ENCODE measurements at regions not wholly inside any gene's neighbourhood (a gene's known extent, or its start where the extent isn't known, plus 50 kb on each side); places are given as distances from the start of the nearest gene placed in this dataset.

DNA sequence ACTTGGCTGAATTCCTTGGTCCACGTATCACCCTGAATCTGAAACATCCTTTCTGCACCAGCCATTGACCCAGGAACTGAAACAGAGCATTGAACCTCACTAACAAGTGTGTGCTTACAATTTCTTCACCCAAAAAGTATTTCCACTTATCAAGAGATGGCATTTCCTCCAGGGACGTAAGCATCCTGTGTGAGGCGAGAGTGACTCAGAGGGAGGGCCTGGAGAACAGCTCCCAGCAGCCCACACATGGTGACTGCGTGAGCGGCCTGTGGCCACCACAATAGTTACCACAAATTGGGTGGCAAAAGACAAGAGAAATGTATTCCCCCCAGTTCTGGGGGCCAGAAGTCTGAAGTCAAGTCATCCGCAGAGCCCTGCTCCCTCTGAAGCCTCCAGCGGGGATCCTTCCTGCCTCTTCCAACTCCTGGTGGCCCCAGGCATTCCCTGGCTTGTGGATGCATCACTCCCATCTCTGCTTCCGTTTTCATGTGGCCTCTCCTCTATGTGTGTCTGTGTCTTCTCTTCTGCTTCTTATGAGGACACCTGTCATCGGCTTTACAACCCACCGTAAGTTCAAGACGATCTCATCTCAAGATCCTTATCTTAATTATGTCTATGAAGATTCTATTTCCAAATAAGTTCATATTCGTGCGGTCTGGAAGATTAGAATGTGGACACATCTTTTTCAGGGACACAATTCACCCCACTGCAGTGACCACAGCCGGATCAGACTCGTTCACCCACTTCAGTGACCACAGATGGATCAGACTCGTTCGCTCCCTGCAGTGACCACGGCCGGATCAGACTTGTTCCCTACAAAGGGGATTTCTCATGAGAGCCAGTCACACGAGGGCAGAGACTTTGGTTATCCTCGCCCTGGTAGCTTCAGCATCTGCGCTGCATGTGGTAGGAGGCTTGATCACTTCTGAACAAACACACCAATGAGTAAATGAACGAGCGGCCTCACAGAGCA lies 122.6 kb upstream of the FOXF1 start:
- Histone ChIP-seq H3K27me3 (ENCODE audit: control insufficient read depth in 2 of 2, insufficient read depth in 2 of 2, low read length in 2 of 2) (no peaks in the 10 kb centered on the region), H3K36me3 (ENCODE audit: control insufficient read depth in 2 of 2, extremely low read depth in 1 of 2, insufficient read depth in 2 of 2, low read length in 2 of 2) (no peaks in the 10 kb centered on the region), H3K4me1 (ENCODE audit: control insufficient read depth, extremely low read depth, insufficient read depth, low read length) (peaks cover 64% of the 10 kb centered on the region), H3K9ac (replicated peaks; ENCODE audit: extremely low read depth, insufficient read depth, low read length) (peak overlapping the region; percentile 46), H3K4me3 (replicated peaks in 1 of 3; ENCODE audit: insufficient read depth in 1 of 3, low read depth in 1 of 3, low read length in 3 of 3) (no peak overlapping the region), H3K9me1 (replicated peaks; ENCODE audit: control insufficient read depth, extremely low read depth, insufficient read depth, low read length) (no peaks in the 10 kb centered on the region), H3K27ac (ENCODE audit: insufficient read depth, low read depth, low read length) (peak overlapping the region; percentile 89), H4K20me1 (replicated peaks; ENCODE audit: control insufficient read depth, extremely low read depth, insufficient read depth, low read length) (no peaks in the 10 kb centered on the region), H2AFZ (ENCODE audit: low read depth, low read length) (peak overlapping the region; percentile 5), H3K4me2 (ENCODE audit: insufficient read depth, low read length) (peak overlapping the region; percentile 8), H3K79me2 (ENCODE audit: control insufficient read depth, insufficient read depth, low read length) (no peaks in the 10 kb centered on the region), H3K9me3 (replicated peaks; ENCODE audit: control insufficient read depth, insufficient read depth, low read length) (no peaks in the 10 kb centered on the region)
- BruUV-seq (replicated peaks) = TSS peak; percentile 76
- DNase-seq (ENCODE audit: low read depth, low spot score) = peak; percentile 89
- intact Hi-C loops (cut with micrococcal nuclease) = loop anchor here (1.0 to 10.0 kb wide), 5 partner anchors 44 to 930 kb away; partner anchors contain the start of genes C16orf95 and FOXF1
- ChIA-PET POLR2A (no interaction called here), CTCF (interaction anchor here (1.0 to 1.8 kb wide), 3 partner anchors 23 to 130 kb away, joined by 4 to 8 read pairs (median 5); no protein-coding TSS in a partner anchor)
- TF ChIP-seq GATA2 (IDR thresholded peaks at IDR 0.05; ENCODE audit: insufficient read depth, insufficient read length, low read depth, low read length) = peak; percentile 83
- TF ChIP-seq POLR2A (IDR thresholded peaks at IDR 0.05; ENCODE audit: low read depth, low read length) = peak; percentile 38
- TF ChIP-seq JUN (IDR thresholded peaks at IDR 0.05; ENCODE audit: borderline replicate concordance, insufficient read depth, insufficient read length, low read depth) = peak; percentile 93
- TF ChIP-seq FOS (IDR thresholded peaks at IDR 0.05; ENCODE audit: borderline replicate concordance, insufficient read depth, low read length) = peak; percentile 96
- peak; percentile 82 for TF ChIP-seq MYC (IDR thresholded peaks at IDR 0.05; ENCODE audit: low read depth, low read length)
- TF ChIP-seq, protein P1, sequence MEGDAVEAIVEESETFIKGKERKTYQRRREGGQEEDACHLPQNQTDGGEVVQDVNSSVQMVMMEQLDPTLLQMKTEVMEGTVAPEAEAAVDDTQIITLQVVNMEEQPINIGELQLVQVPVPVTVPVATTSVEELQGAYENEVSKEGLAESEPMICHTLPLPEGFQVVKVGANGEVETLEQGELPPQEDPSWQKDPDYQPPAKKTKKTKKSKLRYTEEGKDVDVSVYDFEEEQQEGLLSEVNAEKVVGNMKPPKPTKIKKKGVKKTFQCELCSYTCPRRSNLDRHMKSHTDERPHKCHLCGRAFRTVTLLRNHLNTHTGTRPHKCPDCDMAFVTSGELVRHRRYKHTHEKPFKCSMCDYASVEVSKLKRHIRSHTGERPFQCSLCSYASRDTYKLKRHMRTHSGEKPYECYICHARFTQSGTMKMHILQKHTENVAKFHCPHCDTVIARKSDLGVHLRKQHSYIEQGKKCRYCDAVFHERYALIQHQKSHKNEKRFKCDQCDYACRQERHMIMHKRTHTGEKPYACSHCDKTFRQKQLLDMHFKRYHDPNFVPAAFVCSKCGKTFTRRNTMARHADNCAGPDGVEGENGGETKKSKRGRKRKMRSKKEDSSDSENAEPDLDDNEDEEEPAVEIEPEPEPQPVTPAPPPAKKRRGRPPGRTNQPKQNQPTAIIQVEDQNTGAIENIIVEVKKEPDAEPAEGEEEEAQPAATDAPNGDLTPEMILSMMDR (IDR thresholded peaks at IDR 0.05; ENCODE audit: extremely low read depth in 1 of 2, insufficient read depth in 1 of 2, low read depth in 1 of 2, low read length in 2 of 2) = no peak
- no peak for TF ChIP-seq EZH2 (IDR thresholded peaks at IDR 0.05; ENCODE audit: borderline replicate concordance, low read depth, low read length, severe bottlenecking)
- peak; percentile 53 for TF ChIP-seq MAX (IDR thresholded peaks at IDR 0.05; ENCODE audit: insufficient read depth, insufficient read length)
- peak; percentile 79 for TF ChIP-seq POLR2AphosphoS5 (IDR thresholded peaks at IDR 0.05; ENCODE audit: insufficient read depth, low read depth, low read length)
- dilution Hi-C loops (cut with MboI; ENCODE audit: extremely low pct_ligation_motif_present, low sequenced_read_pairs) = no loop called here
- peak; percentile 97 for FAIRE-seq

Data from endothelial cell of umbilical vein (primary cell).